K562 (cell line): ENCODE measurements at regions not wholly inside any gene's neighbourhood (a gene's known extent, or its start where the extent isn't known, plus 50 kb on each side); places are given as distances from the start of the nearest gene placed in this dataset.

Experiments used
- MGA ChIP-seq: fragments of 450-650 bp; IDR thresholded peaks from 2 replicates; pipeline ENCODE4 v1.6.1; 2016; ENCODE audit warnings: mild to moderate bottlenecking, moderate library complexity

GRCh38 chr22:49094858-49095257 lies 732.8 kb downstream of the BRD1 start (continued):
- no peak for TF ChIP-seq MGA
